OCI-LY1 (cell line): ENCODE measurements at regions not wholly inside any gene's neighbourhood (a gene's known extent, or its start where the extent isn't known, plus 50 kb on each side); places are given as distances from the start of the nearest gene placed in this dataset.

Source experiments
- CTCF ChIP-seq: fragments of 200-600 bp; sonication (generic), shearing (Covaris generic); IDR thresholded peaks from 2 replicates; pipeline ENCODE4 v1.5.1; 2017; ENCODE audit warnings: mild to moderate bottlenecking, antibody characterized with exemption, low read length, moderate library complexity, mixed read lengths
- EZH2 ChIP-seq: fragments of 200-600 bp; sonication (generic), shearing (Covaris generic); IDR thresholded peaks from 2 replicates; pipeline ENCODE4 v1.8.0; 2017; ENCODE audit warnings: borderline replicate concordance, mixed run types, mild to moderate bottlenecking, antibody characterized with exemption, low read length, moderate library complexity, mixed read lengths

- no peak for TF ChIP-seq CTCF
- no peak for TF ChIP-seq EZH2
Measured at GRCh38 chr3:181609030-181609767, 102.5 kb upstream of the SOX2 start.
